ENCODE measurements at regions not wholly inside any gene's neighbourhood (a gene's known extent, or its start where the extent isn't known, plus 50 kb on each side); places are given as distances from the start of the nearest gene placed in this dataset.

GRCh38 chr10:78869508-78870454 lies 199.0 kb upstream of the ZMIZ1 start:
- no peak for TF ChIP-seq CTCF (IDR thresholded peaks at IDR 0.05; ENCODE audit: low read depth, low read length)
- H3K4me3 ChIP-seq (ENCODE audit: low read depth, low read length) = no peak overlapping the region

DNA sequence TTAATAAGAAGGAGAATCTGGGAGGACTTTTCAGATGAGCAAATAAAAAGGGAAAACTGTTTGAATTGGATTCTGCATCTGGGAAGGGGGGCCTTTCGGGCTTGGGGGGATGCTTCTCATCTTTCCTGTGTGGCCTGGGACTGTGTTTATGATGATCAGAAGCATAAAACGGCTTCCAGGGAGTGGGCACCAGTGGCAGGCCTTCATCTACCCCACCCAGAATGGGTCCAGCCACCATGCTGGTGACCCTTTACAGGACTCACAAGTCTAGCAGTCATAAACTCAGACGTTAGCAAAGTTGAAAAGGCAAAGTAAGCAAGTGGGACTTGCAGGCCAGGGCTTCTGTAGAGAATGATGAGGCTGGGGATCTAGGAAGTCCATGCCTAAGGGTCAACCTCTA lies 198.3 kb upstream of the ZMIZ1 start:
- no peak overlapping the region for H3K4me3 ChIP-seq (ENCODE audit: low read depth, low read length)
- no peak for TF ChIP-seq CTCF (IDR thresholded peaks at IDR 0.05; ENCODE audit: low read depth, low read length)

DNA sequence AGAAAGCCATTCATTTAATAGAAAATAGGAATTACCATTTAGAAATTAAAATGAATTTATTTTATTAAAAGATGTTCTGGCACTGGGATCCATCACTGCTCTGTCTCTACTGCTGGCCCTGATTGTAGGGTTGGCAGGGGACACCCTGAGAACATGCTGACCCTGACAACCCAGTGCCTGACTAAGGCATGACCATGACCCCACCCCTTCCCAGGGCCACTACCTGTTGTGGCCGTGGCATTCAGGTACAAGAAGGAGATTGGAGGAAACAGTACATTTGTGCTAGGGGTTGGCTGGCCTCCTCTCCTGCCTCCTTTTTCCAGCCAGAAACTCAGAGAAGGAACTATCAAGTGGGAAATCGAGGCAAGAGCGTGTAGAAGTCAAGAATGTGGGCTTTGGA lies 197.0 kb upstream of the ZMIZ1 start:
- no peak for TF ChIP-seq CTCF (IDR thresholded peaks at IDR 0.05; ENCODE audit: low read depth, low read length)
- no peak overlapping the region for H3K4me3 ChIP-seq (ENCODE audit: low read depth, low read length)

GRCh38 chr10:78873413-78873812 lies 195.4 kb upstream of the ZMIZ1 start:
- no peak overlapping the region for H3K4me3 ChIP-seq (ENCODE audit: low read depth, low read length)
- no peak for TF ChIP-seq CTCF (IDR thresholded peaks at IDR 0.05; ENCODE audit: low read depth, low read length)

DNA sequence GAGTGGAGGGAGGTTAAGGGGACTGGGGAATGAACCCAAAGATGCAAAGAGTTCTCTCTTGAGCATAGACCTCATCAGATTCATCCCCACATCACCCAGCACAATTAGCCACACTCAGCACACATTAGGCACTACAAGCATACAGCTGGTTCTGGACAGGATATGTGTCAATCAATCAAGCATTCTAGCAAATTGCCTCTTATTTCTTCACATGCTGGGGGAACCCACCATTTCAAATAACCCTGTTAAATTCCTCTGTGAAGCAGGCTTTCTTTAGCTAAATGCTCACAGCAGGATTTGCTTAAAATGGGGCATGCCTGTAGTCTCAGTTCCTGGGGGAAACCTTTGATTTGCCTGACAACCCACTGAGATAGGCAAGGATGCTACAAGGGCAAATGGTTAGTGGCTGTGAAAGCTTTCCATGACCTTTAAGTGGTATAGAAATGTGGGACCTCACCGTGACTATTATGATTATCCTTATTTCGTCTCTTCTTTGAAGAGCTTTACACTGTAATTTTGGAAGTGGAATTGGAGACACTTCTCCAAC lies 193.4 kb upstream of the ZMIZ1 start:
- no peak for TF ChIP-seq CTCF (IDR thresholded peaks at IDR 0.05; ENCODE audit: low read depth, low read length)
- H3K4me3 ChIP-seq (ENCODE audit: low read depth, low read length) = no peak overlapping the region

- H3K4me3 ChIP-seq (ENCODE audit: low read depth, low read length) = no peak overlapping the region
- no peak for TF ChIP-seq CTCF (IDR thresholded peaks at IDR 0.05; ENCODE audit: low read depth, low read length)
Observed at GRCh38 chr10:78875932-78876331, 192.8 kb upstream of the ZMIZ1 start.

DNA sequence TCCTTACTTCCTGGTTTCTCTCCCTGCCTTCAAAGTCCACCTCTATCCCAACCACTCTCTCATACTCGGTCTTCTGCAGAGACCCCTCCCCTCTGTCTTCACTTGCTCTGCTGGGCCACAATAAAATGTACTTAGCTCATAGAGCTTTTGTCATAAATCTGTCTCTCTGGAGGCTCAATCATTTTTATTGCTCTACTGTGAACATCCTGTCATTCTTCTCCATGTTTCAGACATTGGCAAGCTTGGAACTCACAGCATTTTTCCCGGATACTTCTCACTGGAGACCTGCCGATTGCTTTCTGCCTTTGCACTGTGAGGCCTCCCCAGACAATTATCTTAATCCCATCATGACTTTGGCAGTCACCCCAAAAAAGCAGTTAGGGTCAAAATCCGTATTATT lies 192.3 kb upstream of the ZMIZ1 start:
- H3K4me3 ChIP-seq (ENCODE audit: low read depth, low read length) = no peak overlapping the region
- no peak for TF ChIP-seq CTCF (IDR thresholded peaks at IDR 0.05; ENCODE audit: low read depth, low read length)
